Sigmoid colon (tissue), 6 donors: ENCODE measurements at regions not wholly inside any gene's neighbourhood (a gene's known extent, or its start where the extent isn't known, plus 50 kb on each side); places are given as distances from the start of the nearest gene placed in this dataset.
"Not testable (repeated sequence)": the region's sequence is repeated elsewhere in the genome, so short reads cannot be mapped to it uniquely, and the experiment has no call there.

Experiments used
- DNase-seq: peaks from one replicate; pipeline ENCODE4 v3.0.0-alpha.2; 2019
- H3K27ac ChIP-seq, 4 donors: fragments of 200-600 bp; sonication (generic); one replicate each; pipeline ENCODE4 v1.5.1; 2016 to 2019; ENCODE audit warnings: mild to moderate bottlenecking in 1 of 4
- H3K27me3 ChIP-seq, 3 donors: fragments of 200-600 bp; sonication (generic); one replicate each; pipeline ENCODE4 v1.5.1; 2019; ENCODE audit warnings: mild to moderate bottlenecking in 1 of 3
- H3K36me3 ChIP-seq, 4 donors: fragments of 200-600 bp; sonication (generic); one replicate each; pipeline ENCODE4 v1.5.1; 2016 to 2019
- H3K4me1 ChIP-seq, 4 donors: fragments of 200-600 bp; sonication (generic); one replicate each; pipeline ENCODE4 v1.5.1; 2017 to 2019
- H3K4me3 ChIP-seq, 4 donors: fragments of 200-600 bp; sonication (generic); one replicate each; pipeline ENCODE4 v1.5.1; 2017 to 2019; ENCODE audit warnings: mild to moderate bottlenecking in 2 of 4, moderate library complexity in 1 of 4
- H3K9me3 ChIP-seq, 4 donors: fragments of 200-600 bp in 3 of 4; sonication (generic) in 3 of 4; one replicate each; pipeline versions ENCODE4 v1.5.1 to v1.6.1; 2013 to 2019
- EP300 ChIP-seq, 4 donors: sonication (generic); formaldehyde crosslinking; IDR thresholded peaks; one replicate each; pipeline ENCODE4 v1.6.1; 2017; ENCODE audit warnings: antibody characterized with exemption in 4 of 4
- POLR2A ChIP-seq, 2 donors: fragments of 450-650 bp; IDR thresholded peaks; one replicate each; pipeline ENCODE4 v1.6.1; 2016; ENCODE audit warnings: antibody characterized with exemption in 2 of 2, mild to moderate bottlenecking in 2 of 2, moderate library complexity in 2 of 2
- POLR2AphosphoS5 ChIP-seq, 4 donors: sonication (generic); formaldehyde crosslinking; IDR thresholded peaks; one replicate each; pipeline ENCODE4 v1.6.1; 2017; ENCODE audit warnings: antibody characterized with exemption in 4 of 4
- WGBS, 2 donors: extraction: QIAGEN DNeasy Blood & Tissue Kit; methylation state at CpG; one replicate each; pipeline ENCODE4 v1.1.7; 2013; 5-methylcytosine and 5-hydroxymethylcytosine counted together
- intact Hi-C: fragments of 100-400 bp; cut with DNase I; formaldehyde crosslinking; loops from one replicate; pipeline ENCODE4 v1.15.1; 2023
- TF ChIP-seq, protein P1 (sequence below), 4 experiments: fragments of 450-650 bp in 3 of 4; fragments of 200-600 bp in 1 of 4; IDR thresholded peaks; one replicate each; pipeline ENCODE4 v1.5.1; 2016 to 2019; ENCODE audit warnings: antibody characterized with exemption in 4 of 4, mild to moderate bottlenecking in 3 of 4, moderate library complexity in 2 of 4
- donor health status: healthy with polysubstance abuse.
- donor health status: healthy.

DNA sequence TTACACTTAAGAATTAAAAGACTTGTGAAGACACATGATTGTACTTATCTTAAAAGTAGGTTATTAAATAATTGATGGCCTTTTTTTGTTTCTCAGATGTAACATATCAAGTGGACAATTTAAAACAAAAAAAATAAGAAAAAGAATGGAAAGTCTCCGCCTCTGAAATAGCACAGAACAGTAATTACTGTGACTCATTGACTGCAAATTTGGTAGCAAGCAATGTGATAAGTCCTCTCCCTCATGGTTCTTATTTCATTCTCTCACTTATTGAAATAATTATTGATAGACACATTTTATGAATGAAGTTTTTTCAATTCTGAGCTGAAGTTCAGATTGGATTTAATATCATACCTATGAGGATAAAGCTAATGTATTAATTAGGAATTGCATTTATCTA is 717.9 kb upstream of the LUZP2 start:
- intact Hi-C loops: no loop called here
- TF ChIP-seq POLR2A (IDR thresholded peaks at IDR 0.05) (no peak), POLR2AphosphoS5 (IDR thresholded peaks at IDR 0.05) (no peak), EP300 (IDR thresholded peaks at IDR 0.05) (no peak)
- TF ChIP-seq, protein P1, sequence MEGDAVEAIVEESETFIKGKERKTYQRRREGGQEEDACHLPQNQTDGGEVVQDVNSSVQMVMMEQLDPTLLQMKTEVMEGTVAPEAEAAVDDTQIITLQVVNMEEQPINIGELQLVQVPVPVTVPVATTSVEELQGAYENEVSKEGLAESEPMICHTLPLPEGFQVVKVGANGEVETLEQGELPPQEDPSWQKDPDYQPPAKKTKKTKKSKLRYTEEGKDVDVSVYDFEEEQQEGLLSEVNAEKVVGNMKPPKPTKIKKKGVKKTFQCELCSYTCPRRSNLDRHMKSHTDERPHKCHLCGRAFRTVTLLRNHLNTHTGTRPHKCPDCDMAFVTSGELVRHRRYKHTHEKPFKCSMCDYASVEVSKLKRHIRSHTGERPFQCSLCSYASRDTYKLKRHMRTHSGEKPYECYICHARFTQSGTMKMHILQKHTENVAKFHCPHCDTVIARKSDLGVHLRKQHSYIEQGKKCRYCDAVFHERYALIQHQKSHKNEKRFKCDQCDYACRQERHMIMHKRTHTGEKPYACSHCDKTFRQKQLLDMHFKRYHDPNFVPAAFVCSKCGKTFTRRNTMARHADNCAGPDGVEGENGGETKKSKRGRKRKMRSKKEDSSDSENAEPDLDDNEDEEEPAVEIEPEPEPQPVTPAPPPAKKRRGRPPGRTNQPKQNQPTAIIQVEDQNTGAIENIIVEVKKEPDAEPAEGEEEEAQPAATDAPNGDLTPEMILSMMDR (IDR thresholded peaks at IDR 0.05): no peak

DNA sequence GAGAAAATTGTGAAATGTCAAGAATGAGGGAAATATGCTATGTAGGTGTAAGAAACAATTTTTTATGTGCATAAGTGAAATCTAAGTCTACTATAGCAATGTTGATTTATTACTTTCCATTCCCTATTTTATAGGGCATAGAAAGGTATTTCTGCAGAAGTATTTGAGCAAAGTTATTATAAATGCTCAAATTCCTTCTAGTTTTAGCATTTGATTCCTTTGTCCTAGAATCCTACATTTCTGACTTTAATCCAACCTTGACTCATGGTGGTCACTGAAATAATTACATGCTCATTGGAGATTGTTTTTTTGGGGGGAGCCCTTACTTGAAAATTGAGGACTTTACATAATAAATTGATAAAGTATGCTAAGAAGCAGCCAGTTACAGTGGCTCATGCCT is 716.6 kb upstream of the LUZP2 start:
- H3K27ac ChIP-seq: no peak overlapping the region
- no peak overlapping the region for H3K4me3 ChIP-seq
- H3K27me3 ChIP-seq: no peaks in the 10 kb centered on the region
- no peaks in the 10 kb centered on the region for H3K36me3 ChIP-seq
- TF ChIP-seq, protein P1 (IDR thresholded peaks at IDR 0.05): no peak
- TF ChIP-seq POLR2AphosphoS5 (IDR thresholded peaks at IDR 0.05) (no peak), EP300 (IDR thresholded peaks at IDR 0.05) (no peak), POLR2A (IDR thresholded peaks at IDR 0.05) (no peak)
- no peaks in the 10 kb centered on the region for H3K4me1 ChIP-seq
- DNase-seq: no peak
- H3K9me3 ChIP-seq: no peaks in the 10 kb centered on the region
- intact Hi-C loops: no loop called here

More for the DNA sequence above, 717.9 kb upstream of the LUZP2 start:
- Histone ChIP-seq H3K4me3 (no peak overlapping the region), H3K9me3 (no peaks in the 10 kb centered on the region), H3K27ac (no peak overlapping the region), H3K36me3 (no peaks in the 10 kb centered on the region), H3K27me3 (no peaks in the 10 kb centered on the region), H3K4me1 (no peaks in the 10 kb centered on the region)
- WGBS, 2 donors: 84 to 85% methylated on average over 1 of the region's 1 CpG
- DNase-seq: no peak

DNA sequence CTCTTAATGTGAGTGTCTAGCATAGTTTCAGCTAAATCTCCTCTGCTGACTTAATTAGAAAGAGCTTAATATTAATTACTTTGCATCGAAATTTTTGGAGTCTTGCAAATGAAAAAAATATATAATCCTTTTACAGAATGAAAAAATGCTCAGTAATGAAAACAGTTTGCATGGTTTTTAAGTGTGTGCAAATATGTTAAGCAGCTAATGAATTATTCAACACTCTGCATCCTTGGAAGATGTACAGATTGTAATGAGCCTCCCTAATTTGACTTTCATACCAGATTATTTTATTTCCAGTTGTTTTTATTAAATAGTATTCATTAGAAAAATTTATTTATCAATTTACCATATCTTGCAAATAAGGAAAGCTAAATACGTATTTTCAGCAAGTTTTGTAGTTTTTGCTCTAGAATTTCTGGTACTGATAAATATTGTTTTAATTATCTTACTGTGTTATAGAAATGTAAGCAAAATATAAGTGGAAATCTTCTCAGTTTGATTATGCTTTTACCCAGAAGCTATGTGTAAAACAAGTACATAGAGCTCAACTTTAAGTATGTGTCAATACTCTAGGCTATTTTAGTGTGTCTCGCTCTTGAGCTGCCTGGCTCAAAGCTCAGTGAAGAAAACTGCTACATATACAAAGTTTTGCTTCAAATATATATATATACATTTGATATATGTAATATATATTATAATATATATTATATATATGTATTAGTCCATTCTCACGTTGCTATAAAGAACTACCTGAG is 714.9 kb upstream of the LUZP2 start:
- Histone ChIP-seq H3K27me3 (no peaks in the 10 kb centered on the region), H3K9me3 (no peaks in the 10 kb centered on the region), H3K36me3 (no peaks in the 10 kb centered on the region), H3K27ac (no peak overlapping the region), H3K4me1 (no peaks in the 10 kb centered on the region), H3K4me3 (no peak overlapping the region)
- TF ChIP-seq POLR2AphosphoS5 (IDR thresholded peaks at IDR 0.05): no peak
- TF ChIP-seq EP300 (IDR thresholded peaks at IDR 0.05): no peak
- no peak for TF ChIP-seq POLR2A (IDR thresholded peaks at IDR 0.05)
- TF ChIP-seq, protein P1 (IDR thresholded peaks at IDR 0.05): no peak
- no peak for DNase-seq
- WGBS, 2 donors: 82% methylated on average over 4 of the region's 4 CpGs
- intact Hi-C loops: no loop called here

DNA sequence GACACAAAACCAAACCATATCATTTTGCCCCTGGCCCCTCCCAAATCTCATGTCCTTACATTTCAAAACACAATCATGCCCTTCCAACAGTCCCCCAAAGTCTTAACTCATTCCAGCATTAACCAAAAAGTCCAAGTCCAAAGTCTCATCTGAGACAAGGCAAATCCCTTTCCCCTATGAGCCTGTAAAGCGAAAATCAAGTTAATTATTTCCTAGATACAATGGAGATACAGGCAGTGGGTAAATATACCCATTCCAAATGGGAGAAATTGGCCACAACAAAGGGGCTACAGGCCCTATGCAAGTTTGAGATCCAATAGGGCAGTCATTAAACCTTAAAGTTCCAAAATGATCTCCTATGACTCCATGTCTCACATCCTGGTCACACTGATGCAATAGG is 709.9 kb upstream of the LUZP2 start:
- WGBS, 2 donors: 19 to 59% methylated on average over 1 of the region's 1 CpG
- H3K4me3 ChIP-seq: not testable (repeated sequence)

DNA sequence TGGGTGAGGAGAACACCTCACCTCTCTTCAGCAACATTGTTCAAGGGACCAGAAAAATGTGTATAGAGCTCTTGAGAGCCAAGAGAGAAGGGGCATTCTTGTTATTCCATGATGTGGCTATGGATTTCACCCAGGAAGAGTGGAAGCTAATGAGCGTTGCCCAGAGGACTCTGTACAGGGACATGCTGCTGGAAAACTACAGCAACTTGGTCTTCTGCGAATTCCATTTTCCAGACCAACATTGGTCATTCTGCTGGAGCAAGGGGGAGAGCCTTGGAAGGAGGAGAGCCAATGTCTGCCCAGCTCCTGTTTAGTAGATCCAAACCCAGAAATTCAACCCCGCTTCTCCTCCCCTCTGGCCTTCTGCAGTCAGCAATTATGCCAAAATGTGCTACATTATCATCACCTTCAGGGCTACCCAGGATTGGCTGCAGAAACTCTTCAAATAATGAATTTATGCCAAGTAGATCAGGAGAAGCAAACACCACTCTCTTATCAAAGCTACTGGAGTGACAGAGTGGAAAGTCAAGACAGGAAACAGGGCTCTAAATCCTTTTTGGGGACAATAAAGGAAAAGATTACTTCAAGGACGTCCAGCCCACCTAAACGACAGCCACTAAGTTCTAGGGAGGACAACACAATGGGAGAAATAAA is 707.5 kb upstream of the LUZP2 start:
- TF ChIP-seq, protein P1 (IDR thresholded peaks at IDR 0.05): no peak
- no peak for TF ChIP-seq POLR2A (IDR thresholded peaks at IDR 0.05)
- no peak for TF ChIP-seq POLR2AphosphoS5 (IDR thresholded peaks at IDR 0.05)
- no peak for TF ChIP-seq EP300 (IDR thresholded peaks at IDR 0.05)
- no peak for DNase-seq
- Histone ChIP-seq H3K4me1 (no peaks in the 10 kb centered on the region), H3K4me3 (no peak overlapping the region), H3K27me3 (no peaks in the 10 kb centered on the region), H3K27ac (no peak overlapping the region), H3K36me3 (no peaks in the 10 kb centered on the region), H3K9me3 (no peaks in the 10 kb centered on the region)
- intact Hi-C loops: no loop called here
- 49 to 83% methylated on average over 5 of the region's 5 CpGs for WGBS, 2 donors

More for the DNA sequence above, 709.9 kb upstream of the LUZP2 start:
- H3K4me1 ChIP-seq, intact Hi-C loops, H3K27me3 ChIP-seq, H3K9me3 ChIP-seq, H3K27ac ChIP-seq, H3K36me3 ChIP-seq, DNase-seq: not testable (repeated sequence)
